Activated naive CD4-positive, alpha-beta T cell treated with Interleukin-2 at 50 U/mL for 16 hours (primary cell): ENCODE measurements at regions not wholly inside any gene's neighbourhood (a gene's known extent, or its start where the extent isn't known, plus 50 kb on each side); places are given as distances from the start of the nearest gene placed in this dataset.

Source experiments
- DNase-seq: peaks from one replicate; pipeline ENCODE4 v3.0.0-alpha.2; 2020

DNA sequence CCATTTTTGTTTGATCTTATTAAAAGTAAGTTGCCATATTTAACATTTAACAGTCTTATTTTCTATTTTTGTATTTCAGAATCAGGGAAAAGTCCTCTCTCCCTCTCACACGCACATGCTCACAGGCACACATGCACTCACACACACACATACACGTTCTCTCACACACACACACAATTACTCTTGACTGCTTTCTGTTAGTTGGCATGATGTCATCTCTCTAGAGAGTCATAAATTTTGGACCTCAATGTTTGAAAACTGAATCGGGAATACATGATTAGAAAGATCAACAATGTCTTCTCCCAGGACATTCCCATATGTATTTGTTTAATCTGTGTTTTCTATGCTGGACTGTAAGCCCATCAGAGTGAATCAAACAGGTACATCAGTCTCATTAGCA, 165.7 kb upstream of the AHR start:
- DNase-seq, result no peak

GRCh38 chr7:17133977-17134376, 164.5 kb upstream of the AHR start:
- DNase-seq, result no peak

DNA sequence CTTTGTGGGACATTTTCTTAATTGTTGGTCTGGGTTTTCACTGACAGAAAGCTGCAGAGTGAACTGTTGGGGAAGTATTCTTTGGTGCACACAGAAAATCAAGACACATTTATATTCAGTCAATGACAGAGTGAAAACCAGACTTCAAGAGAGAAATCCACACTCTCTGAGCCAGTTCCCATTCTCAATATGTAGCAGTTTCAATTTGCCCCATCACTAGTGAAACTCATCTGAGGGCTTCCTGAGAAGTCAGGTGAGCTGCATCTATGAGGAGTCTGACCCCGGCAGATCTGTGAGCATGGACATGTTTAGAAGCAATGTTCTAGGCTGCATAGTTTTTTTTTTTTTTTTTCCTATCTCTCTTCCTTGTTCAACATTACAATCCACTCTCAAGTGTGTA, 163.7 kb upstream of the AHR start:
- DNase-seq, result no peak

- no peak for DNase-seq
Measured at GRCh38 chr7:17136126-17136525, 162.3 kb upstream of the AHR start.

DNA sequence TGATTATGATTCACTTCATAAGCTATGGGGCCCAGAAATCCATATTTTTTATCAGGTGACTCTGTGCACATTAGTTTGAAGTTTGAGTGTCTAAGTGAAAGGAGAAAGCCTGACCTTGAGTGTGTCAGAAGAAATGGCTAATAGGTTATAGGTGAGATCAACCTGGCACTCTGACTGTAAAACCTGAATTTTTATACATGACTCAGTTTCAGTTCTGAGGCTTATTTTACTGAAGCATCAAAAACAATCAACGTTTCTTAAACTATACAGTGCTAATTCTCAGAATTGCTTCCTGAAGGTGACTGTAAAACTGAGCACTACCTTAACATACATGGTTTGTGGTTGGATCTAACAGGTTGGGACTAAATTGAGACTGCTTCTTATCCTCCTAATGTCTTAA, 159.4 kb upstream of the AHR start:
- DNase-seq, result no peak

DNA sequence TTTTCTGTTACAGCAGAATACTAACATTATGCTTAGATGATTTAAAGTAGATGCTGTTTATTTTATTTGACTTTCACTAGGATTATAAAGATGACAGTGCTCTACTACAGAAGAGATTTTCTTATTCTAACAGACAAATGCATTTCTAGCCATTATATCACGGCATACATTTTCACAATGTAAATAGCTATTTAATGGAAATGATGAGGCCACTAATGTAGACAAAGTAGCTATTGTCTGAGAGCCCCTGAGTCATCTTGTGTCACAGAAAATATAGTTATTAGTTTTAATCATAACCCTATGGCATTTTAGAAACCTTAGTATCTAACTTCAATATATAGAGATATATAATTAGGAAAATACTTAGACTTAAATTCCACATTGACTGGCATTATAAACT, 158.0 kb upstream of the AHR start:
- DNase-seq, result no peak

- DNase-seq, result no peak
Measured at GRCh38 chr7:17142831-17143541, 155.5 kb upstream of the AHR start.

- DNase-seq, result peak; percentile 76
Measured at GRCh38 chr7:17144322-17144721, 154.1 kb upstream of the AHR start.

- no peak for DNase-seq
Measured at GRCh38 chr7:17146621-17147020, 151.8 kb upstream of the AHR start.

- no peak for DNase-seq
Measured at GRCh38 chr7:17147409-17147808, 151.0 kb upstream of the AHR start.

GRCh38 chr7:17150018-17150417, 148.4 kb upstream of the AHR start:
- no peak for DNase-seq

- no peak for DNase-seq
Measured at GRCh38 chr7:17152721-17153120, 145.7 kb upstream of the AHR start.

DNA sequence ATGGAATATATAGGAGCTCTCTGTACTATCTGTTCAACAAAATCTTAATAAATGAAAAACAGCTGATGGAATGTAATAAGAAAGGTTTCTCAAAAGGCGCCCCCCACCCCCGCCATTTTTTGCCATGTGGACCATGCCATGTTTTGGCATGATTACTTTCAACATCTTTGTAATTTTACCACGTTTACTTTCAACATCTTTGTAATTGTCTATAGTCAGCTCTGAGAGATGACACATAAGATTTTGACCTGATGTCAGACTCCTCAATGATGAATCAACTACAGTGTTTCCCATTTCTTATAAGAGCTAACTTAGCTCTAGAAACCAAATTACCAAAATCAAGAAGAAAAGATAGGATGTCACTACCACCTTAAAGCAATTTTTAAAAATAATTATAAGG, 144.9 kb upstream of the AHR start:
- no peak for DNase-seq

GRCh38 chr7:17155529-17155928, 142.9 kb upstream of the AHR start:
- DNase-seq, result no peak

- DNase-seq, result no peak
Measured at GRCh38 chr7:17158261-17158660, 140.2 kb upstream of the AHR start.

GRCh38 chr7:17159500-17160037, 138.9 kb upstream of the AHR start:
- no peak for DNase-seq

DNA sequence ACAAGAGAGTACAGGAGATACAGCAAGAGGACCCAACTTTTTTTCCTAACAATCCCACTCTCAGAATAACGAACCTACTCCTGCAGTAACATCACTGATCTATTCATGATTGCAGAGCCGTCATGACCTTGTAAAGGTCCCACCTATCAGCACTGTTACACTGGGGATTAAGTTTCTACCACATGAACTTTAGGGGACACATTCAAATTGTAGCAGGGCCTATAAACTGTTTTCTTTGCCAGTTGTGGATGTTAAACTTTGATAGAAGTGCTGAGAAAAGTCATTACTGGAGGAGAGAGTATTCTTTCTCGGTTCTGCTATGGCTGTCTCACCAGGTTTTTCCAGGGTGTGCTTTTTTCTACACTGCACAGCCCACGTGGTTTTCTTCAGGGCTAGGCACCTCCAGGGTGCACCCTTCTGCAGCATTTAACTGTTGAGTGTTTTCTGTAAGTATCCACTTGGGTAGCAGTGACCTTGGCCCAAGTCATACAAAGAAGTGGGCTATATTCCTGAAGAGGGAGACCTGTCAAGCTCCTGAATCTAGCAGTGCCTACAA, 131.6 kb upstream of the AHR start:
- peak; percentile 21 for DNase-seq

DNA sequence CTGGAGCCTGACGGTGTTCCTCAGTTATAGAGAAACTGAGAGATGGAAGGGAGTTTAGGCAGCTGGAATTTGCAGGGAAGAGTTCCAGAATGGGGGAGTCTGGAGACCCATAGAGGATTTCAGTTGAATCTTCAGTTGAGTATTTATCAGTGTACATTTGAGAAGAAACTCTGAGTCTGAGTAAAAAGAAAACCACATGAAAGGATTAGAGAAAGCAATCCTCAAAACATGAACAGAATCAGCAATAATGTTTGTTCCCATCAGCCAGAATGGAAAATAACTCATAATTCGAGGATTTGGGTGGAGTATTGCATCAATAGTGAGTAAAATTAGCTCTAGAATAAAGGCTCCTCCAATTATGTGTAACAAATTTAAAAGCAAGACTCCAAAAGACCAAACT, 130.0 kb upstream of the AHR start:
- DNase-seq, result no peak

GRCh38 chr7:17171427-17171826, 127.0 kb upstream of the AHR start:
- no peak for DNase-seq

DNA sequence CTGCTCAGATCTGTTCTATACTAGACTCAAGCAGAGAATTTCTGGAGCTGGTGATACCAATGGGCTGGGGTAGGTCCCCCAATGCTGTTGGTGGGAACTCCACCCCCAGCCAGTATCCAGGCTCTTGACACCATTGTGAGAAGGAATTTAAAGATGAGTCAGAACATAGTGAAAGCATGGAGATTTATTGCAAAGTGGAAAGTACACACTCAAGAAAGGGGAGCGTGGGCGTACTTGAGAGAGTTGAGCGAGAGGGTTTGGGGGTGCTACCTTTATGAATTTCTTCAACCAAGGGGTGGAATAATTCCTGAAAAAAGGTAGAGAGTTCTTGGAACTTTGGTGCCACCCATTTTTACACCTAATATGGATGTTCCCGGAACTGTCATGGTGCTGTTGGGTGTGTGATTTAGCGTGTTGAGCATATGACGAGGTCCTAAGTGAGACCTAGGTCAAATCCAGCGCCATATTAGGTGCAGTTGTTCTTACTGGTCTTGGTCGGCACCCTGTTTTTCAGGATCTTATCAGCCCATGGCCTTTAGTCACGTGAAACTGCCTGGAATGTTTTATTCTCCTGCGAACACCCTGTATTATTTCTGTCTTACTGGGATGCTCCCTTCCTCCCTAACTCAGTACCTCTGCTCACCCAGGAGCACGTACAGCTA, 122.0 kb upstream of the AHR start:
- no peak for DNase-seq

- no peak for DNase-seq
Measured at GRCh38 chr7:17178545-17178944, 119.9 kb upstream of the AHR start.

DNA sequence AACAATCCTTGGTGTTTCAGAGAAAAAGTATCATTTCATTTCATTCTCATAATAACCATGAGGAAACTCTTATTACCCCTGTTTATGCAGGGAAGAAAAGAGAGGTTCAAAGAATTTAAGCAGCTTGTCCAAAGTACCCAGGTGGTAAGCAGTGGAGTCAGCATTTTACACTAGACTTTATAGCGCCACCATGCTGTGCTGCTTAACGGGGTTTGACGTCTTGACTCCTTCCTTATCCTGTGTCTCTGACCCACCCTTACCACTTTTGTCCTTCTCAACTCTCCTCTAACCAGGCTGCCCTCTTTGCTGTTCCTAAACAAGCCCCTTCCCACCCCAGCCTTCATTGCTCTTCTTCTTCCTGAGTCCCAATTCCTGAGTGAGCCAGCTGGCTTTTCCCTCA, 117.0 kb upstream of the AHR start:
- DNase-seq, result no peak

DNA sequence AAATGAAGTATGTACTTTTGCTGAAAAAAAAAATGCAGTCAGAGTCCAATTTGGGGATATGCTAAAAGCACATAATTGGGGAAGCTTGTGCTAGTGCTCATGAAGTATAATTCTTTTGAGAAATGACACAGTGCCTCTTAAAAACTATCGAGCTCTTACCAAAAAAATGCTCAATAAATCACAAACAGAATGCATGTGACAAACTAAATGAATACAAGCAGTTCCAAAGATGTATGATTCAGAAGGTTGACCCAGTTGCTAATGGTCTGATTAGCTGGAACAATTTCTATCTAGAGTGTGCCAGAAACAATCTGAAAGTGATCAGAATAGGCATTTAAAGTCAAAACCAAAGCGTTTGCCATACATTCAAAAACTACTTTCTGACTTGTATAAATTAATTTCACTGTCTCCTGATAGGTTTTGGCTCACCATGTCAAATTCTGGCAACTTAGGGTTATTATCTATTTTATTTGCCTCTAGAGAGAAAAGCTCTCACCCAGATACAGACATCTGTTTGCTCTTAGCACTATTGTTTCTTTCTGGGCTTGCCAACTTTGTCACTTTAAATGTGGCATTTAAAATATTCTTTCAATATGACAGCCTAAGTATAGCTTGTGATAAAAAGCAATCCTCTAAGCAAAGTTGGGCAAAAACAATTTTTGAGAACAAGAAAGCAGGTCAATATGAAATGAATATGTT, 114.7 kb upstream of the AHR start:
- DNase-seq, result no peak
